Esophagus squamous epithelium (tissue), 4 donors: ENCODE measurements at regions not wholly inside any gene's neighbourhood (a gene's known extent, or its start where the extent isn't known, plus 50 kb on each side); places are given as distances from the start of the nearest gene placed in this dataset.

ENCODE experiments used
- CTCF ChIP-seq, 6 experiments: fragments of 450-650 bp in 4 of 6; fragments of 200-600 bp in 2 of 6; sonication (generic) in 2 of 6; IDR thresholded peaks; one replicate each; pipeline ENCODE4 v1.5.1; 2016 to 2019; ENCODE audit warnings: antibody characterized with exemption in 6 of 6, mild to moderate bottlenecking in 4 of 6, moderate library complexity in 4 of 6
- POLR2A ChIP-seq, 4 donors: fragments of 450-650 bp; IDR thresholded peaks; one replicate each; pipeline ENCODE4 v1.6.1; 2017; ENCODE audit warnings: antibody characterized with exemption in 4 of 4, mild to moderate bottlenecking in 4 of 4, moderate library complexity in 3 of 4

GRCh38 chr11:91086028-91086427, 863.2 kb upstream of the CHORDC1 start:
- TF ChIP-seq CTCF (IDR thresholded peaks at IDR 0.05): no peak
- no peak for TF ChIP-seq POLR2A (IDR thresholded peaks at IDR 0.05)
